DMS 273 (cell line): ENCODE measurements at regions not wholly inside any gene's neighbourhood (a gene's known extent, or its start where the extent isn't known, plus 50 kb on each side); places are given as distances from the start of the nearest gene placed in this dataset.

Experiments
- DNase-seq: peaks from one replicate; lab custom pipeline; 2025; ENCODE audit not compliant: unreplicated experiment; lab: John Stamatoyannopoulos, UW

DNA sequence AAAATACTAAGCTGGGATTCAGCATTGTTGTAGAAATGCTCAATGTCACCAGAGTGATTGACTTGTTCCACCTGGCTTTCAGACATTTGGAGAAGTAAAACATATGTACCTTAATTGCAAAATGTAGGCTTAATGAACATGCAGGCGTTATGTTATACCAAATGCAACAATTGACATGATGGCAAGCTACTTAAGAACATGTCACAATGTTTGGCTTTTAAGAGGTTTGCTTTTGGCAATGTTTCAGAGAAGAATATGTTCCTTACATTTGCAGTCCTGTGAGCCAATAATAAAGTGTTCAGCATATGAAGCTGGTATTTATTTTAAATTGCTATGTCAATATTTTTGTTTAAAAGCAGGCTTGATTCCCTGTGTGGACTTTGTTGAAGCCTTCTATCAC is 111.7 kb upstream of the NUDT12 start:
- no peak for DNase-seq

DNA sequence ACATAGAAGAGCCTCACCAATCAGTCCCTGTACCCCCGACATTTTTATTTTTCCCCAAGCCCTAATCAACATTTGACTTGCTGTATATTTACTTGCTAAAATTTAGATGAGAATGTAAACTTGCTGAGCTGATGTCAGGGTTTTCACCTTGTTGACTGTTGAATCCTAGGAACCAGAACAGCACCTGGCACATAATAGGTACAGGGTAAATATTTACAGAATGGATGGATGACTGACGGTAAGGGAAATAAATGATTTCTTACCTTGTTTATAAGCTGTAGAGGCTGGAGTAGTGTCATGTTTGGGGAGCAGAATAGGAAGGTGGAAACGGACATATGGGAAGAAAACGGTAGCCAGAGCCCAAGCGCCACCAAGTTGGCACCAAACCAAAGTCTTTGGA is 107.0 kb upstream of the NUDT12 start:
- DNase-seq, result peak; percentile 35

DNA sequence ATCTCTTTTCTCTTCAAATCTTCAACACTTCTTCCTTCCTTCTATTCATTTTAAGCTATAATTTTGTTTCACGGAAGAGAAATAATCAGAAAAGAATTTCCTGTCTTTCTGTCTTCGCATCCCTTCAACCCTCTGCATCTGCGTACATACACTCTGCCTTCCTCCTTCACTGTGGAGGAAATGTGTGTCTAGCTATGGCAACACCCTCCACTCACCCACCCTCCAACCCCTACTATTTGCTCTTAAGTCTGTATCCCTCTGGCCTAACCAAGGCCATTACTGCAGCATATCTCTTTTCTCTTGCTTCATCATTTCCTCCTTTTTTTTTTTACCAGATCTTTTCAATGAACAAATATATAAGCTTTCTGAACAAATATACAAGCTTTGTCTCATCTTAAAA is 105.7 kb upstream of the NUDT12 start:
- DNase-seq, result no peak

GRCh38 chr5:103667068-103667467 is 104.5 kb upstream of the NUDT12 start:
- DNase-seq, result no peak

- DNase-seq, result no peak
These were observed 94.7 kb upstream of the NUDT12 start for GRCh38 chr5:103657301-103657700.

DNA sequence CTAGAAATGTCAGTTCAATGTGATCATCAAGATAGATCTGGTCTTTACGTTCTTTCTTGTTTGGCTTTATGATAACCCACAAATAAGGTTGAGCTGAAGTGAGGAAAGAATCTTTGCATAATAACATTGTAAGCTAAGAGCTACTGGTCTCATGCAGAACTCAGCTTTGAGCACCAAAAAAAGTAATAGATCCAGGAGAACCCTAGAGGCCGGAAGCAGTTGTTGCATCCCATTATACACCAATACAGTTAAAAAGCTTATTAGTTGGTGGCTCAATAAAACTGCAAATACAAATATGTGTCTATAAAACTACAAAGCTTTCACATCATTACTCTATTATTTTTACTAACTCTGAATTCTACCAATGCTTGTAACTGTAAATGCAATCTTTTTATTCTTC is 85.5 kb upstream of the NUDT12 start:
- no peak for DNase-seq

- no peak for DNase-seq
These were observed 84.4 kb upstream of the NUDT12 start for GRCh38 chr5:103646698-103647614.

GRCh38 chr5:103645816-103646215 is 83.2 kb upstream of the NUDT12 start:
- DNase-seq, result no peak

- no peak for DNase-seq
These were observed 76.4 kb upstream of the NUDT12 start for GRCh38 chr5:103638979-103639378.

- DNase-seq, result no peak
These were observed 62.1 kb upstream of the NUDT12 start for GRCh38 chr5:103624675-103625074.

DNA sequence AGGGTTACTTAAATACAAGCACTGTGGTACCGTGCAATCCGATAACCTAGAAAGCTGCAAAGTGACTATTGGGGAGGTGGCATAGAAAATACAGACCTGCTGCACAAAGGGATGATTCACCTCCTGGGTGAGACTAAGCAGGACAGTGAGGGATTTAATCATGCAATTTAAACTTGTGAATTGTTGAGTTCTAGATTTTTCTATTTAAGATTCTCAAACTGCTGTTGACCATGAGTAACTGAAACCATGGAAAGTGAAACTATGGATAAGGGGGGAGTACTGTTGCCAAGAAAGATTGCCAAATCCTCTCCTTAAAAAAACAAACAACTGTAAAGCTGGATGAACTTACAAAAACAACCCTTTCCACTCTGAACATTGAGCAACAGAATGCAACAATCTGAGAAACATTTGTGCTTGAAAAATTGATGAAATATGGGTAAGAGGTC is 61.5 kb upstream of the NUDT12 start:
- DNase-seq, result no peak

GRCh38 chr5:103623425-103623824 is 60.8 kb upstream of the NUDT12 start:
- DNase-seq, result no peak

GRCh38 chr5:103621548-103621930 is 59.0 kb upstream of the NUDT12 start:
- no peak for DNase-seq

- no peak for DNase-seq
These were observed 58.4 kb upstream of the NUDT12 start for GRCh38 chr5:103620851-103621547.

- no peak for DNase-seq
These were observed 55.3 kb upstream of the NUDT12 start for GRCh38 chr5:103617913-103618312.

DNA sequence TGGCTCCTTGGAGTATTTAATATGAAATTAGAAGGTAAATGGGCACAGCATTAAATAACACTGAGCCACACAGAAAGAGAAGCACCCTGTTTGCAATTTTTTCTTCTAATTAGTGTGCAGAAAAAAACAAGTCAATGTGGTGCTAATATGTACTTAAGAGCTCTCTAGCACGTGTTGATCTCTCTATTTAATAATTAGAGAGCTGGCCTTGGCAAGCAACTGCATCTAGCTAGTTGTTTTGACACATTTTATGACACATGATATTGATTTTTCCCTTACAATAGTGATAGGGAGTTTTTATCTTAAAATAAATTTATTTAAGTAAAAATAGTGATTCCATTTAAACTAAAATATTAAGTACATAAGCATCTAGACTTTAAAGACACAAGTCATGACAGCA is 54.5 kb upstream of the NUDT12 start:
- DNase-seq, result no peak

DNA sequence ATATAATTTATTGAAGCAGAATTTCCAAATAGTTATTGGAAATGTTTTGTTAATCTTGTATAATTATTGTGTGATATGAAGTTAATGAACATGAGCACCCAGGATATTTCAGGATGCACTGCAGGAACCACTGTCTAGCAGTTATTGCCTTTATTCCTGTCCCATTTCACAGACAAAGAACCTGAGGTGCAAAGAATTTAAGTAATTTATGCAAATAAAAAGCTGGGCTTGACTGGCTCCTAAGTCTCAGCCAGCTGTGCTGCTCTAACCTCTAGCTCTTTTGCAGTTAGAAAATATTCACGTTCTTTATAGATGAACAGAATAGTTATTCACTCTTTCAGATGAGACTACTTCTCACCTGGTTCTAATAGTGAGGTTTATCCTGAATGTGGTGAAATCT is 50.0 kb upstream of the NUDT12 start:
- no peak for DNase-seq
